OCI-LY7 (cell line): ENCODE measurements at regions not wholly inside any gene's neighbourhood (a gene's known extent, or its start where the extent isn't known, plus 50 kb on each side); places are given as distances from the start of the nearest gene placed in this dataset.
"Not testable (repeated sequence)": the region's sequence is repeated elsewhere in the genome, so short reads cannot be mapped to it uniquely, and the experiment has no call there.

Experiments used
- CTCF ChIP-seq: fragments of 200-600 bp; sonication (generic); conservative IDR thresholded peaks from 2 replicates; pipeline ENCODE4 v1.5.1; 2014; ENCODE audit warnings: mild to moderate bottlenecking, antibody characterized with exemption, low read length, moderate library complexity, mixed read lengths
- EZH2phosphoT487 ChIP-seq: fragments of 200-600 bp; sonication (generic); IDR thresholded peaks from 2 replicates; pipeline ENCODE4 v1.6.1; 2018; ENCODE audit warnings: low read depth, borderline replicate concordance, mild to moderate bottlenecking, mixed run types, antibody characterized with exemption, low read length, moderate library complexity, mixed read lengths

- not testable (repeated sequence) for TF ChIP-seq CTCF, EZH2phosphoT487
These were observed 403.9 kb upstream of the NPAP1 start for GRCh38 chr15:24271496-24272244.
